HEK293T (cell line): ENCODE measurements at regions not wholly inside any gene's neighbourhood (a gene's known extent, or its start where the extent isn't known, plus 50 kb on each side); places are given as distances from the start of the nearest gene placed in this dataset.

Source experiments
- ARNT ChIP-seq: fragments of 450-650 bp; IDR thresholded peaks from 2 replicates; pipeline ENCODE4 v1.6.1; 2017; ENCODE audit warnings: mild to moderate bottlenecking
- BHLHE40 ChIP-seq: fragments of 450-650 bp; IDR thresholded peaks from 2 replicates; pipeline ENCODE4 v1.6.1; 2016; ENCODE audit warnings: mild to moderate bottlenecking, moderate library complexity, borderline replicate concordance
- CTBP1 ChIP-seq: fragments of 450-650 bp; IDR thresholded peaks from 2 replicates; pipeline ENCODE4 v1.6.1; 2016; ENCODE audit warnings: borderline replicate concordance
- FOXA1 ChIP-seq: fragments of 450-650 bp; IDR thresholded peaks from 2 replicates; pipeline ENCODE4 v1.6.1; 2016; ENCODE audit warnings: mild to moderate bottlenecking
- FOXK2 ChIP-seq: fragments of 450-650 bp; IDR thresholded peaks from 2 replicates; pipeline ENCODE4 v1.6.1; 2016; ENCODE audit warnings: mild to moderate bottlenecking
- HDGF ChIP-seq: fragments of 450-650 bp; IDR thresholded peaks from 2 replicates; pipeline ENCODE4 v1.6.1; 2017; ENCODE audit warnings: antibody characterized with exemption, borderline replicate concordance
- PKNOX1 ChIP-seq: fragments of 450-650 bp; IDR thresholded peaks from 2 replicates; pipeline ENCODE4 v1.6.1; 2016
- SP1 ChIP-seq: fragments of 450-650 bp; IDR thresholded peaks from 2 replicates; pipeline ENCODE4 v1.6.1; 2017
- SUZ12 ChIP-seq: fragments of 450-650 bp; IDR thresholded peaks from 2 replicates; pipeline ENCODE4 v1.6.1; 2016; ENCODE audit warnings: mild to moderate bottlenecking

GRCh38 chr6:140711019-140711613 lies 1336.7 kb upstream of the CITED2 start:
- TF ChIP-seq CTBP1, result no peak
- no peak for TF ChIP-seq FOXK2
- TF ChIP-seq SP1, result no peak
- TF ChIP-seq ARNT, result no peak
- no peak for TF ChIP-seq PKNOX1
- no peak for TF ChIP-seq HDGF
- TF ChIP-seq SUZ12, result no peak
- no peak for TF ChIP-seq BHLHE40
- TF ChIP-seq FOXA1, result no peak
